Thymus (tissue), 11 donors: ENCODE measurements at regions not wholly inside any gene's neighbourhood (a gene's known extent, or its start where the extent isn't known, plus 50 kb on each side); places are given as distances from the start of the nearest gene placed in this dataset.
"Not testable (repeated sequence)": the region's sequence is repeated elsewhere in the genome, so short reads cannot be mapped to it uniquely, and the experiment has no call there.

ENCODE experiments used
- DNase-seq, 9 donors: peaks; one replicate each; pipeline ENCODE4 v3.0.0-alpha.2; 2013; ENCODE audit warnings: low spot score in 9 of 9, low read depth in 6 of 9, missing footprints in 1 of 9
- H3K27ac ChIP-seq, 2 donors: one replicate each; pipeline ENCODE4 v1.5.1; 2013; ENCODE audit warnings: control low read depth in 1 of 2, low read depth in 1 of 2, low read length in 1 of 2, mild to moderate bottlenecking in 1 of 2, moderate library complexity in 1 of 2
- H3K27me3 ChIP-seq, 2 donors: one replicate each; pipeline ENCODE4 v1.5.1; 2013; ENCODE audit warnings: low read length in 1 of 2; ENCODE audit not compliant: control insufficient read depth in 2 of 2, insufficient read depth in 1 of 2
- H3K36me3 ChIP-seq, 2 donors: one replicate each; pipeline ENCODE4 v1.5.1; 2013; ENCODE audit warnings: low read length in 1 of 2, mild to moderate bottlenecking in 1 of 2, moderate library complexity in 1 of 2; ENCODE audit not compliant: control insufficient read depth in 2 of 2, insufficient read depth in 2 of 2
- H3K4me1 ChIP-seq, 2 donors: one replicate each; pipeline ENCODE4 v1.5.1; 2013; ENCODE audit warnings: low read length in 2 of 2; ENCODE audit not compliant: control insufficient read depth in 2 of 2, insufficient read depth in 2 of 2
- H3K4me3 ChIP-seq, 2 donors: one replicate each; pipeline ENCODE4 v1.5.1; 2013; ENCODE audit warnings: low read length in 2 of 2, control low read depth in 1 of 2, mild to moderate bottlenecking in 1 of 2
- H3K9me3 ChIP-seq, 2 donors: one replicate each; pipeline ENCODE4 v1.5.1; 2013; ENCODE audit warnings: low read length in 1 of 2, mild to moderate bottlenecking in 1 of 2; ENCODE audit not compliant: control insufficient read depth in 2 of 2, insufficient read depth in 1 of 2
- WGBS: extraction: QIAGEN DNeasy Blood & Tissue Kit; methylation state at CpG from one replicate; pipeline ENCODE4 v1.1.7; 2013; 5-methylcytosine and 5-hydroxymethylcytosine counted together
- donor health status: healthy.

DNA sequence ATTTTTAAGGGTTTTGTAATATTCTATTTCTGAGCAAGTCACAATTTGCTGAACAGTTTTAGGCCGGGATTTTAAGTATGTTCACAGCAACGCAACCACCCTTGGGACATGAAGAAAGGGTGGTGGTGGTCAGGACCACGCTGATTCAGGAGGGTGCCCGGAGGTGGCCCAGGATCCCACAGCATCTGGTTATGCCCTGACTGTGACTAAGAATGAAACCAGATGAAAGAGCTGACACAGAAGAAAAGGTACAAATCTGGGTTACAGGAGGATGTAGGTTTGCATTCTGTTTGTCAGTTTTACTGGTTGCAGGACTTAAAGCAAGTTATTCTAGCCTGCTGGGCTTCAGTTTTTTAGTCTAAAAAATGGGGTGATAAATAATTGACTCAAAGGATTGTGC is 279.7 kb downstream of the CCSER2 start:
- DNase-seq = no peak
- WGBS = 92% methylated on average over 4 of the region's 4 CpGs
- Histone ChIP-seq H3K9me3 (no peaks in the 10 kb centered on the region), H3K4me3 (no peak overlapping the region), H3K4me1 (no peaks in the 10 kb centered on the region), H3K27me3 (peaks cover 0 to 3% of the 10 kb centered on the region in 2 donors), H3K36me3 (no peaks in the 10 kb centered on the region), H3K27ac (no peak overlapping the region)

- Histone ChIP-seq H3K27me3 (no peaks in the 10 kb centered on the region), H3K27ac (no peak overlapping the region), H3K4me3 (no peak overlapping the region), H3K36me3 (no peaks in the 10 kb centered on the region), H3K4me1 (no peaks in the 10 kb centered on the region), H3K9me3 (no peaks in the 10 kb centered on the region)
- DNase-seq = peak in 2 of 9 donors; percentile 2 to 3
- 40% methylated on average over 7 of the region's 7 CpGs for whole genome bisulfite sequencing
These were observed 285.1 kb downstream of the CCSER2 start for GRCh38 chr10:84613336-84614021.

- Histone ChIP-seq H3K4me3 (no peak overlapping the region), H3K36me3 (no peaks in the 10 kb centered on the region), H3K27me3 (no peaks in the 10 kb centered on the region), H3K4me1 (no peaks in the 10 kb centered on the region), H3K9me3 (no peaks in the 10 kb centered on the region), H3K27ac (no peak overlapping the region)
- no peak for DNase-seq
- 88% methylated on average over 6 of the region's 6 CpGs for WGBS
These were observed 298.2 kb downstream of the CCSER2 start for GRCh38 chr10:84626397-84627087.

DNA sequence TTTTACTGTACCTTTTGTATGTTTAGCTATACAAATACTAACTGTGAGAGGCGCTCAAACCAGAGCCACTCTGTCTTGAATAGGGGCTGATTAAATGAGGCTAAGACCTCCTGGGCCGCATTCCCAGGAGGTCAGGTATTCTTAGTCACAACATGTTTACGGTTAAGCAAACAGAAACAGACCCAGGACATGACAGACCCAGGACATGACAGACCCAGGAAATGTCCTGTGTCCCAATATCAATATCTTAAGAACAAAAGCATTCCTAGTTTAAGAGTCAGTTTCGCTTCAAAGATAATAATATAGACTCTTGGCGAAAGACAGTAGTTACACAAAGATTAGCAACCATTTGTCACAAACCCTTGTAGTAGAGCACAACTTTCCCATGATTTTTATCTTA is 304.5 kb downstream of the CCSER2 start:
- no peaks in the 10 kb centered on the region for H3K27me3 ChIP-seq
- no peak for DNase-seq
- no peak overlapping the region for H3K27ac ChIP-seq
- 95% methylated on average over 5 of the region's 5 CpGs for WGBS
- no peaks in the 10 kb centered on the region for H3K9me3 ChIP-seq
- H3K36me3 ChIP-seq = no peaks in the 10 kb centered on the region
- no peak overlapping the region for H3K4me3 ChIP-seq
- no peaks in the 10 kb centered on the region for H3K4me1 ChIP-seq

GRCh38 chr10:84634636-84635035 is 306.2 kb downstream of the CCSER2 start:
- WGBS = 94% methylated on average over 5 of the region's 5 CpGs
- Histone ChIP-seq H3K27ac (peak overlapping the region in 1 of 2 donors; percentile 12), H3K4me3 (no peak overlapping the region), H3K36me3 (no peaks in the 10 kb centered on the region), H3K9me3 (no peaks in the 10 kb centered on the region), H3K4me1 (no peaks in the 10 kb centered on the region), H3K27me3 (no peaks in the 10 kb centered on the region)
- no peak for DNase-seq

DNA sequence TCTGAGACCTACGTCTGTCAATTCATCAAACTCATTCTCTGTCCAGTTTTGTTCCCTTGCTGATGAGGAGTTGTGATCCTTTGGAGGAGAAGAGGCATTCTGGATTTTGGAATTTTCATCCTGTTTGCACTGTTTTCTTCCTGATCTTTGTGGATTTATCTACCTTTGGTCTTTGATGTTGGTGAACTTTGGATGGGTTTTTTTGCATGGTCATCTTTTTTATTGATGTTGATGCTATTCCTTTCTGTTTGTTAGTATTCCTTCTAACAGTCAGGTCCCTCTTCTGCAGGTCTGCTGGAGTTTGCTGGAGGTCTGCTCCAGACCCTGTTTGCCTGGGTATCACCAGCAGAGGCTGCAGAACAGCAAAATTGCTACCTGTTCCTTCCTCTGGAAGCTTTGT is 322.2 kb downstream of the CCSER2 start:
- not testable (repeated sequence) for H3K9me3 ChIP-seq, H3K27me3 ChIP-seq, H3K4me3 ChIP-seq, DNase-seq, H3K36me3 ChIP-seq, H3K4me1 ChIP-seq, H3K27ac ChIP-seq
- whole genome bisulfite sequencing = 93% methylated on average over 1 of the region's 1 CpG

GRCh38 chr10:84654671-84655070 is 326.3 kb downstream of the CCSER2 start:
- Histone ChIP-seq H3K4me1 (no peaks in the 10 kb centered on the region), H3K9me3 (no peaks in the 10 kb centered on the region), H3K27ac (no peak overlapping the region), H3K4me3 (no peak overlapping the region), H3K36me3 (no peaks in the 10 kb centered on the region), H3K27me3 (no peaks in the 10 kb centered on the region)
- WGBS = 6% methylated on average over 2 of the region's 2 CpGs
- DNase-seq = no peak

DNA sequence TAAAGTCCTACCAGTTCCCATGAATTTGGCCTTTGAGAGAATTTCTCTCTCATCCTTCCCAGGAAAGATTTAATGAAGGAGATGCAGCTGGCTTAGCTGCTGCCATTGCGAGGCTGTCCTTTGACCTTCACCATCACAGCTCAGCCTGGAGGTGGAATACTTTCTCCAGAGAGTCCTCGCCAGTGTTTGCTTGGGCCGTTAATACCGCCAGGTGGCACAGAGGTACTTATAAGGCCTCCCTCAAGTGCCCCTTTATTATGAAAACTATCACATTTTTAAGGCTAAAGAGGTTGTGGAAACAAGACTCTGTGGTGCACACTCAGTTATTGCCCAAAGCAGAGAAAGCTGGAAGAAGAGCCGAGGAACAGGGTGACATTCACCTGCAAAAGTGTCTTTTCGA is 330.6 kb downstream of the CCSER2 start:
- 96% methylated on average over 6 of the region's 6 CpGs for WGBS
- no peaks in the 10 kb centered on the region for H3K4me1 ChIP-seq
- no peaks in the 10 kb centered on the region for H3K36me3 ChIP-seq
- no peak overlapping the region for H3K27ac ChIP-seq
- H3K4me3 ChIP-seq = no peak overlapping the region
- no peak for DNase-seq
- no peaks in the 10 kb centered on the region for H3K27me3 ChIP-seq
- no peaks in the 10 kb centered on the region for H3K9me3 ChIP-seq

DNA sequence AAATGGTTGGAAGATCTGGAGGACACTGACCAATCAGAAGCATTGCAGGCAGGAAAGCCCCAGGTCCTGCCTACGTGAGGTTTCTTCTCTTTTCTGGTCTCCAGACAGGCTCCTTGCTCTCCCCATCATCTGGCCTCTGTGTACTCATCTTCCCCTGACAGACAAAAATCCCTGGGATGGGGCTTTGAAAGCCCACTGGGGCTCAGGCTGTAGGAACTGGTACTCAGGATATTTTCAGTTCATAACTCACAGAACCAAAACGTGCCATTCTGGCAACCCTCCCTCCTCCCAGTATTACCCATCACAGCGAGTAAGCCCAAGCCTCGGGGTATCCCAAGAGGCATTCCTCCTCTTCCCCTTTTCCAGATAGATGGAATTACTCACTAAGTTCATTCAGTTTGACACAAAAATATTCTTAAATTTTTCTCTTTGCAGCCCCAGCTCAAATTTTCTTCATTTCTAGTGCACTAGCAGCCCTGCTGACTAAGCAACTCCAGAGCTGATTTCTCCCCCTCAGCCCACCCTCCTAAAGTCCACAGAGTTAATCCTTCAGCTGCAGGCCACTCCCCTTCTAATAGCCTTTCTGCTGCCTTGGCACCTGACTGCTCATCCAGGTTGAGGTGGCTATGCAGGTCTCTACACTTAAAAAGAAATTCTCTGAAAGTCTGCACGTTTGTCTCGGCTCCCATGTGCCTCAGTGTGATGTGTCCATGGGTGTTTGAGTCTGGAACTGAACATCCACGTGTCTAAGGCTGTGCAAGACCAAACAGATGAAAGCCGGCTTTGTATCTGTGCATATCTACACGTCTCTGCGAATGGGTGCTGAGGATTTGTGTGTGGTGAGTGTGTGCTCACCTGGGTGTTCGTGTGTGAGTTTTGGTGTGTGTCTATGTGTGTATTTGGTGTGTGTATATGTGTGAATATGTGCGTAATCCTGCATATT is 331.4 kb downstream of the CCSER2 start:
- Histone ChIP-seq H3K4me1 (no peaks in the 10 kb centered on the region), H3K27me3 (no peaks in the 10 kb centered on the region), H3K36me3 (no peaks in the 10 kb centered on the region), H3K27ac (no peak overlapping the region), H3K4me3 (no peak overlapping the region), H3K9me3 (no peaks in the 10 kb centered on the region)
- no peak for DNase-seq
- 91% methylated on average over 12 of the region's 12 CpGs for WGBS
